Caco-2 (cell line): ENCODE measurements at regions not wholly inside any gene's neighbourhood (a gene's known extent, or its start where the extent isn't known, plus 50 kb on each side); places are given as distances from the start of the nearest gene placed in this dataset.

Experiments
- BruUV-seq: library from RNA; stranded (reverse); fragments of 400-500 nt; replicated peaks from 2 replicates; lab custom pipeline; 2021; lab: Mats Ljungman, UMichigan
- CTCF ChIA-PET: fragments of 300-600 bp; sonication (Branson Sonifier 250); formaldehyde crosslinking; loops from one replicate; lab custom pipeline; 2022; ENCODE audit warnings: antibody characterized with exemption; lab: Charles Lee
- POLR2A ChIA-PET: fragments of 300-600 bp; sonication (Branson Sonifier 250); formaldehyde crosslinking; loops from one replicate; lab custom pipeline; 2022; ENCODE audit warnings: antibody characterized with exemption; lab: Charles Lee
- DNase-seq, 2 experiments: peaks; one replicate each; pipeline versions ENCODE4 v3.0.0 to v3.0.0-alpha.2; 2020 to 2022
- H3K27me3 ChIP-seq: replicated peaks from 2 replicates; pipeline ENCODE4 v1.6.0; 2011; ENCODE audit warnings: low read length; ENCODE audit not compliant: control insufficient read depth, insufficient read depth
- H3K36me3 ChIP-seq: 2 replicates; pipeline ENCODE4 v1.5.1; 2011; ENCODE audit warnings: low read length; ENCODE audit not compliant: control insufficient read depth, insufficient read depth
- H3K4me1 ChIP-seq: fragments of 250-450 bp; sonication (Bioruptor Pico); 2 replicates; pipeline ENCODE4 v1.5.1; 2020; ENCODE audit warnings: mild to moderate bottlenecking
- H3K4me3 ChIP-seq: 2 replicates; pipeline ENCODE4 v1.5.1; 2011; ENCODE audit warnings: low read depth, mild to moderate bottlenecking, control low read depth, low read length
- H3K9me3 ChIP-seq: fragments of 250-450 bp; sonication (Bioruptor Pico); 2 replicates; pipeline ENCODE4 v1.5.1; 2020; ENCODE audit warnings: mild to moderate bottlenecking, moderate library complexity
- H3K27ac Mint-ChIP-seq: one replicate; pipeline ENCODE4 v1.8.0; 2022; ENCODE audit warnings: mixed read lengths; ENCODE audit not compliant: unreplicated experiment
- H3K27me3 Mint-ChIP-seq: one replicate; pipeline ENCODE4 v1.8.0; 2022; ENCODE audit warnings: mixed read lengths; ENCODE audit not compliant: insufficient read depth, unreplicated experiment
- H3K36me3 Mint-ChIP-seq: one replicate; pipeline ENCODE4 v1.8.0; 2022; ENCODE audit warnings: mild to moderate bottlenecking, mixed read lengths; ENCODE audit not compliant: insufficient read depth, unreplicated experiment
- H3K4me1 Mint-ChIP-seq: one replicate; pipeline ENCODE4 v1.8.0; 2022; ENCODE audit warnings: low read depth, mixed read lengths; ENCODE audit not compliant: unreplicated experiment
- H3K4me3 Mint-ChIP-seq: one replicate; pipeline ENCODE4 v1.8.0; 2022; ENCODE audit warnings: mild to moderate bottlenecking, moderate library complexity, mixed read lengths; ENCODE audit not compliant: unreplicated experiment
- H3K9me3 Mint-ChIP-seq: one replicate; pipeline ENCODE4 v1.8.0; 2022; ENCODE audit warnings: mixed read lengths; ENCODE audit not compliant: unreplicated experiment
- CTCF ChIP-seq, 2 experiments: fragments of 200-600 bp in 1 of 2; IDR thresholded peaks; 1 replicate in 1 of 2; 2 replicates in 1 of 2; pipeline versions ENCODE4 v1.5.1 to v1.8.0; 2011 to 2022; ENCODE audit warnings: antibody characterized with exemption in 1 of 2, control low read depth in 1 of 2, inconsistent platforms in 1 of 2, low read depth in 1 of 2, low read length in 1 of 2, mild to moderate bottlenecking in 1 of 2, moderate library complexity in 1 of 2; ENCODE audit not compliant: insufficient read depth in 1 of 2, severe bottlenecking in 1 of 2, unreplicated experiment in 1 of 2
- intact Hi-C: fragments of 100-400 bp; cut with micrococcal nuclease; formaldehyde crosslinking; loops from one replicate; pipeline ENCODE4 v1.10.0; 2022; ENCODE audit not compliant: unreplicated experiment

GRCh38 chr2:14422426-14422825 is 210.1 kb upstream of the LRATD1 start:
- POLR2A ChIA-PET, result no interaction called here
- Histone ChIP-seq H3K9me3 (peaks cover 6% of the 10 kb centered on the region; the same call in 1 of the 2 replicates), H3K27me3 (no peaks in the 10 kb centered on the region), H3K4me1 (peaks cover 12% of the 10 kb centered on the region; the same call in 1 of the 2 replicates), H3K4me3 (no peak overlapping the region), H3K36me3 (no peaks in the 10 kb centered on the region)
- DNase-seq, result no peak
- Mint-ChIP-seq H3K4me3 (no peak overlapping the region), H3K27me3 (no peaks in the 10 kb centered on the region), H3K36me3 (no peaks in the 10 kb centered on the region), H3K9me3 (peaks cover 19% of the 10 kb centered on the region), H3K27ac (no peak overlapping the region), H3K4me1 (no peaks in the 10 kb centered on the region)
- intact Hi-C loops, result no loop called here
- CTCF ChIA-PET, result no interaction called here
- BruUV-seq, result no TSS peak
- TF ChIP-seq CTCF (IDR thresholded peaks at IDR 0.05; ENCODE audit: insufficient read depth in 1 of 2, low read depth in 1 of 2, low read length in 1 of 2, severe bottlenecking in 1 of 2, unreplicated experiment in 1 of 2), result no peak

DNA sequence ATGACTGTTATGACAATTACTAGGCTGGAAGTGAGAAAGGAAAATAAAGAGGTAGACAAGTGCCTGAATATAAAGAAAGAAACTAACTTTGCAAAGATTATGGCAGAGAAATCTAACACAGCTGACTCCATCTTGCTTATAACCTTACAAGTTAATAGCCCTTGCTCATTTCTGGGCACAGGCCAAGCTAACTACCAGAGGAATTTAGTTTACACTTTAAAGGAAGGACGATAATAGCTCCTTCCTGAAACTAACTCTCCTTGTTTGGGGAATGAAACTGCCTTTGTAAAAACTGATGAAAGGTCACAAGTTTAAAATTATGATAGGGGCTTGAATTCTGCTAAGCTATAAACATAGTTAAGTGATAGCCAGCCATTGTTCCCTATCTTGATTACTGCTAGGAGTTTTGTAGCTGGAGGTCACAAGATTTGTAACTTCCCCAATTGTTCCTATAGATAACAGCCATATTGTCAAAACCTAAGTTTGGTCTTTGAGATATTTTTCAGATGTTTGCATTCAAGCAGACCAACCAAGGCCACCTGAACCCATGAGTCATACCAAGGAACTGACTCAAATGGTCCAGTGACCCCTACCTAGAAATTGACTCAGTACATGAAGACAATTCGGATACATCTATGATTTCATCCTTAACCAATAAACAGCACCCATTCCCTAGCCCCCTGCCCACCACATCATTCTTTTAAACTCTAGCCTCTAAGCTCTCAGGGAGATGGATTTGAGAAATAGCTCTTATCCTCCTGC is 209.2 kb upstream of the LRATD1 start:
- H3K4me1 Mint-ChIP-seq, result no peaks in the 10 kb centered on the region
- H3K4me3 ChIP-seq, result no peak overlapping the region
- CTCF ChIA-PET, result no interaction called here
- intact Hi-C loops, result no loop called here
- H3K36me3 ChIP-seq, result no peaks in the 10 kb centered on the region
- BruUV-seq, result no TSS peak
- H3K9me3 Mint-ChIP-seq, result peaks cover 19% of the 10 kb centered on the region
- peaks cover 12% of the 10 kb centered on the region; the same call in 1 of the 2 replicates for H3K4me1 ChIP-seq
- no peak for DNase-seq
- no peak overlapping the region for H3K4me3 Mint-ChIP-seq
- no peak overlapping the region for H3K27ac Mint-ChIP-seq
- TF ChIP-seq CTCF (IDR thresholded peaks at IDR 0.05; ENCODE audit: insufficient read depth in 1 of 2, low read depth in 1 of 2, low read length in 1 of 2, severe bottlenecking in 1 of 2, unreplicated experiment in 1 of 2), result no peak
- POLR2A ChIA-PET, result no interaction called here
- no peaks in the 10 kb centered on the region for H3K27me3 ChIP-seq
- no peaks in the 10 kb centered on the region for H3K27me3 Mint-ChIP-seq
- H3K36me3 Mint-ChIP-seq, result no peaks in the 10 kb centered on the region
- peaks cover 6% of the 10 kb centered on the region; the same call in 1 of the 2 replicates for H3K9me3 ChIP-seq

DNA sequence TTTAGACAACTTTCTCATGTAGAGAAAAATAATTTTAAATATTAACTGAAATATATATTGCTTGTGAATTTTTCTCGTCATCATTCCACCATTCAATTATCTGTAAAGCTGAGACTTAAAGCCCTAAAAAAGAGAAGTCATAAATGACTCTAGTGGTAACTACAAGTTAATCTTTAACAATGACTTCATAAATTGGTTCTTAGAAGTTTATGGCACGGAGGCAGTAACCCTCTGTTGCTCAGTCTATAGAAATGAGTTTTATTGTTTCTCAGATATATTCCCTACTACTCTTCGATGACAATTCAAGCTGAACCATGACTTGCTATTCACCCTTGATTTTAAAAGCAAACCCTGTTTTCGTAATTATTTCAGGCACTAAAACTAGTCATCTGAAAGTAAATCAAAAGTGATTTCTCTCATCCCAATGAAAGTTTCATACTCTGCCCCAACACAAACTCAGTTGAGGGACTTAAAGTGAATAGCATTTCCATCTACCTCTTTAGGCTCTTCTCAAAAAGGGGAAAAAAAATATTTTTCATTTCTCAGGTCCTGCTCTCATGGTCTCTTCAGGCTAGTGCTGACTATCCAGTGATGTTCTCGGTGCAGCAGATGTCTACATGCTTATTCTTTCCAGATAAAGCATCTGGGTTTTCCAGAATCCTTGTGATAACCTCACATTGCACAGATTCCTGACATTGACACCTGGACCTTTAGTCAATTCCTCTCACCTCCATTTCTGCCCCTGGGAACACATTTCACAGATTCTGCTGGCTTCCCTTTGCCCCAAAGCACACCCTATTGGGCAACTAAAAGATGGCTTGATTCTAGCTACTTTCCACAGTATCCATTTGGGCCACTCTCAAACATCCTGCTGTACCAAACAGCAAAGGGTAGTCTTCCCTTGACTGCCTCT is 207.8 kb upstream of the LRATD1 start:
- ChIA-PET CTCF (no interaction called here), POLR2A (no interaction called here)
- intact Hi-C loops, result loop anchor here (1.0 kb wide), 1 partner anchor 136 kb away; no protein-coding TSS in a partner anchor
- no peaks in the 10 kb centered on the region for H3K27me3 Mint-ChIP-seq
- Histone ChIP-seq H3K9me3 (peaks cover 6% of the 10 kb centered on the region; the same call in 1 of the 2 replicates), H3K27me3 (no peaks in the 10 kb centered on the region), H3K36me3 (no peaks in the 10 kb centered on the region), H3K4me3 (no peak overlapping the region), H3K4me1 (peaks cover 12% of the 10 kb centered on the region; the same call in 1 of the 2 replicates)
- TF ChIP-seq CTCF (IDR thresholded peaks at IDR 0.05; ENCODE audit: insufficient read depth in 1 of 2, low read depth in 1 of 2, low read length in 1 of 2, severe bottlenecking in 1 of 2, unreplicated experiment in 1 of 2), result no peak
- no peak overlapping the region for H3K4me3 Mint-ChIP-seq
- no peak overlapping the region for H3K27ac Mint-ChIP-seq
- BruUV-seq, result no TSS peak
- no peaks in the 10 kb centered on the region for H3K36me3 Mint-ChIP-seq
- peaks cover 16% of the 10 kb centered on the region for H3K9me3 Mint-ChIP-seq
- no peak for DNase-seq
- no peaks in the 10 kb centered on the region for H3K4me1 Mint-ChIP-seq
